Thymus (tissue), 11 donors: ENCODE measurements at regions not wholly inside any gene's neighbourhood (a gene's known extent, or its start where the extent isn't known, plus 50 kb on each side); places are given as distances from the start of the nearest gene placed in this dataset.

Source experiments
- DNase-seq, 9 donors: peaks; one replicate each; pipeline ENCODE4 v3.0.0-alpha.2; 2013; ENCODE audit warnings: low spot score in 9 of 9, low read depth in 6 of 9, missing footprints in 1 of 9
- H3K27ac ChIP-seq, 2 donors: one replicate each; pipeline ENCODE4 v1.5.1; 2013; ENCODE audit warnings: control low read depth in 1 of 2, low read depth in 1 of 2, low read length in 1 of 2, mild to moderate bottlenecking in 1 of 2, moderate library complexity in 1 of 2
- H3K27me3 ChIP-seq, 2 donors: one replicate each; pipeline ENCODE4 v1.5.1; 2013; ENCODE audit warnings: low read length in 1 of 2; ENCODE audit not compliant: control insufficient read depth in 2 of 2, insufficient read depth in 1 of 2
- H3K36me3 ChIP-seq, 2 donors: one replicate each; pipeline ENCODE4 v1.5.1; 2013; ENCODE audit warnings: low read length in 1 of 2, mild to moderate bottlenecking in 1 of 2, moderate library complexity in 1 of 2; ENCODE audit not compliant: control insufficient read depth in 2 of 2, insufficient read depth in 2 of 2
- H3K4me1 ChIP-seq, 2 donors: one replicate each; pipeline ENCODE4 v1.5.1; 2013; ENCODE audit warnings: low read length in 2 of 2; ENCODE audit not compliant: control insufficient read depth in 2 of 2, insufficient read depth in 2 of 2
- H3K4me3 ChIP-seq, 2 donors: one replicate each; pipeline ENCODE4 v1.5.1; 2013; ENCODE audit warnings: low read length in 2 of 2, control low read depth in 1 of 2, mild to moderate bottlenecking in 1 of 2
- H3K9me3 ChIP-seq, 2 donors: one replicate each; pipeline ENCODE4 v1.5.1; 2013; ENCODE audit warnings: low read length in 1 of 2, mild to moderate bottlenecking in 1 of 2; ENCODE audit not compliant: control insufficient read depth in 2 of 2, insufficient read depth in 1 of 2
- WGBS: extraction: QIAGEN DNeasy Blood & Tissue Kit; methylation state at CpG from one replicate; pipeline ENCODE4 v1.1.7; 2013; 5-methylcytosine and 5-hydroxymethylcytosine counted together
- donor health status: healthy.

- no peaks in the 10 kb centered on the region for H3K36me3 ChIP-seq
- H3K9me3 ChIP-seq, result peaks cover 0 to 9% of the 10 kb centered on the region in 2 donors
- no peak overlapping the region for H3K4me3 ChIP-seq
- no peak overlapping the region for H3K27ac ChIP-seq
- WGBS, result 89% methylated on average over 8 of the region's 8 CpGs
- no peaks in the 10 kb centered on the region for H3K27me3 ChIP-seq
- H3K4me1 ChIP-seq, result no peaks in the 10 kb centered on the region
- no peak for DNase-seq
These were observed 59.6 kb downstream of the BARX1 start for GRCh38 chr9:93895535-93895934.

GRCh38 chr9:93894691-93895079 is 60.5 kb downstream of the BARX1 start:
- peaks cover 0 to 9% of the 10 kb centered on the region in 2 donors for H3K9me3 ChIP-seq
- H3K4me1 ChIP-seq, result no peaks in the 10 kb centered on the region
- WGBS, result 96% methylated on average over 6 of the region's 6 CpGs
- no peaks in the 10 kb centered on the region for H3K27me3 ChIP-seq
- no peak overlapping the region for H3K4me3 ChIP-seq
- H3K27ac ChIP-seq, result no peak overlapping the region
- no peaks in the 10 kb centered on the region for H3K36me3 ChIP-seq
- DNase-seq, result no peak

GRCh38 chr9:93893899-93894690 is 61.1 kb downstream of the BARX1 start:
- Histone ChIP-seq H3K27me3 (no peaks in the 10 kb centered on the region), H3K4me3 (no peak overlapping the region), H3K9me3 (peaks cover 0 to 9% of the 10 kb centered on the region in 2 donors), H3K36me3 (no peaks in the 10 kb centered on the region), H3K27ac (no peak overlapping the region), H3K4me1 (no peaks in the 10 kb centered on the region)
- 89% methylated on average over 15 of the region's 15 CpGs for WGBS
- DNase-seq, result no peak

- H3K27me3 ChIP-seq, result no peaks in the 10 kb centered on the region
- no peak for DNase-seq
- H3K4me1 ChIP-seq, result no peaks in the 10 kb centered on the region
- H3K9me3 ChIP-seq, result peaks cover 0 to 9% of the 10 kb centered on the region in 2 donors
- H3K36me3 ChIP-seq, result no peaks in the 10 kb centered on the region
- no peak overlapping the region for H3K27ac ChIP-seq
- no peak overlapping the region for H3K4me3 ChIP-seq
These were observed 62.0 kb downstream of the BARX1 start for GRCh38 chr9:93893194-93893593.

- H3K4me3 ChIP-seq, result no peak overlapping the region
- peaks cover 0 to 9% of the 10 kb centered on the region in 2 donors for H3K9me3 ChIP-seq
- no peaks in the 10 kb centered on the region for H3K36me3 ChIP-seq
- H3K4me1 ChIP-seq, result no peaks in the 10 kb centered on the region
- no peak overlapping the region for H3K27ac ChIP-seq
- no peaks in the 10 kb centered on the region for H3K27me3 ChIP-seq
- WGBS, result 86% methylated on average over 4 of the region's 4 CpGs
- no peak for DNase-seq
These were observed 62.4 kb downstream of the BARX1 start for GRCh38 chr9:93892748-93893147.

- no peak overlapping the region for H3K27ac ChIP-seq
- no peak overlapping the region for H3K4me3 ChIP-seq
- WGBS, result 82% methylated on average over 4 of the region's 4 CpGs
- H3K4me1 ChIP-seq, result no peaks in the 10 kb centered on the region
- DNase-seq, result no peak
- no peaks in the 10 kb centered on the region for H3K36me3 ChIP-seq
- peaks cover 0 to 9% of the 10 kb centered on the region in 2 donors for H3K9me3 ChIP-seq
- no peaks in the 10 kb centered on the region for H3K27me3 ChIP-seq
These were observed 63.4 kb downstream of the BARX1 start for GRCh38 chr9:93891549-93892310.

GRCh38 chr9:93891050-93891449 is 64.1 kb downstream of the BARX1 start:
- Histone ChIP-seq H3K4me3 (no peak overlapping the region), H3K36me3 (no peaks in the 10 kb centered on the region), H3K9me3 (peaks cover 0 to 9% of the 10 kb centered on the region in 2 donors), H3K4me1 (no peaks in the 10 kb centered on the region), H3K27ac (no peak overlapping the region), H3K27me3 (no peaks in the 10 kb centered on the region)
- DNase-seq, result no peak
- WGBS, result 90% methylated on average over 6 of the region's 6 CpGs

- no peak for DNase-seq
- WGBS, result 67% methylated on average over 2 of the region's 2 CpGs
These were observed 64.7 kb downstream of the BARX1 start for GRCh38 chr9:93890436-93890935.

GRCh38 chr9:93886911-93887310 is 68.2 kb downstream of the BARX1 start:
- no peaks in the 10 kb centered on the region for H3K9me3 ChIP-seq
- H3K36me3 ChIP-seq, result no peaks in the 10 kb centered on the region
- 71% methylated on average over 7 of the region's 7 CpGs for WGBS
- H3K27me3 ChIP-seq, result no peaks in the 10 kb centered on the region
- no peak for DNase-seq
- no peak overlapping the region for H3K4me3 ChIP-seq
- no peaks in the 10 kb centered on the region for H3K4me1 ChIP-seq
- H3K27ac ChIP-seq, result no peak overlapping the region

More at GRCh38 chr9:93890436-93890935, 64.7 kb downstream of the BARX1 start:
- H3K36me3 ChIP-seq, result no peaks in the 10 kb centered on the region
- no peaks in the 10 kb centered on the region for H3K27me3 ChIP-seq
- no peak overlapping the region for H3K4me3 ChIP-seq
- H3K4me1 ChIP-seq, result no peaks in the 10 kb centered on the region
- H3K27ac ChIP-seq, result no peak overlapping the region
- peaks cover 0 to 9% of the 10 kb centered on the region in 2 donors for H3K9me3 ChIP-seq
